Activated naive CD8-positive, alpha-beta T cell treated with anti-CD3 and anti-CD28 coated beads, Interleukin-2, amount 10 ng/mL, durations not matched to agents 7 days and 5 days (primary cell): ENCODE measurements at regions not wholly inside any gene's neighbourhood (a gene's known extent, or its start where the extent isn't known, plus 50 kb on each side); places are given as distances from the start of the nearest gene placed in this dataset.

ENCODE experiments used
- ATAC-seq: fragments of 150-1000 bp; cut with Tn5 transposase; one replicate; pipeline ENCODE4 v1.10.0; 2021; ENCODE audit warnings: low read depth, moderate library complexity
- POLR2A ChIA-PET: fragments of 350-600 bp; sonication (Branson Sonifier 250); formaldehyde crosslinking; loops from one replicate; lab custom pipeline; 2021; ENCODE audit warnings: antibody characterized with exemption; lab: Charles Lee
- DNase-seq: peaks from one replicate; pipeline ENCODE4 v3.0.0; 2021
- H3K27ac Mint-ChIP-seq: one replicate; pipeline ENCODE4 v1.8.0; 2022; ENCODE audit warnings: mild to moderate bottlenecking, mixed read lengths
- H3K27me3 Mint-ChIP-seq: one replicate; pipeline ENCODE4 v1.8.0; 2022; ENCODE audit warnings: mild to moderate bottlenecking, moderate library complexity, mixed read lengths
- H3K36me3 Mint-ChIP-seq: one replicate; pipeline ENCODE4 v1.8.0; 2021; ENCODE audit warnings: mild to moderate bottlenecking, mixed read lengths
- H3K4me1 Mint-ChIP-seq: one replicate; pipeline ENCODE4 v1.8.0; 2021; ENCODE audit warnings: mixed read lengths
- H3K4me3 Mint-ChIP-seq: one replicate; pipeline ENCODE4 v1.8.0; 2022; ENCODE audit warnings: mild to moderate bottlenecking, moderate library complexity, mixed read lengths
- H3K9me3 Mint-ChIP-seq: one replicate; pipeline ENCODE4 v1.8.0; 2021; ENCODE audit warnings: mixed read lengths

DNA sequence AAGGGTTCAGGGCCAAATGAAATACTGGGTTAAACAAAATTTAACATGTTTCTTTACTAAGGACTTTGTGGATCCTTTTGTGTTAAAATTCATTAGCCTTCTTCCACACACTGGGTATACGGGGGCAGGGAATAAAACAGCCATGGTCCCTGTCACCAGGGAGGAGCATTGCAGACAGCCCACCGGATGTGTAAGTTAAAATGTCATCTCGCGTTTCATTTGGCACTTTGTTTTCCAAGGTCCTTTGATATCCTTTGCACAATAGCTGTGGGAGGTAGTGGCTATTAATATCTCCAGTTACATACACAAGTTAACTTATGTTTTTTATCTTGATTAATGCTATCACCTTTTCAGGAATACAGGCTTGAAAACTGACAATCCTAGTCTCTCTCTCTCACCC, 172.7 kb downstream of the BARHL2 start:
- no peaks in the 10 kb centered on the region for H3K9me3 Mint-ChIP-seq
- POLR2A ChIA-PET: no interaction called here
- DNase-seq (no peak), ATAC-seq (no peak)
- H3K27me3 Mint-ChIP-seq: no peaks in the 10 kb centered on the region
- no peaks in the 10 kb centered on the region for H3K4me1 Mint-ChIP-seq
- H3K36me3 Mint-ChIP-seq: no peaks in the 10 kb centered on the region
- H3K4me3 Mint-ChIP-seq: no peak overlapping the region
- no peak overlapping the region for H3K27ac Mint-ChIP-seq

DNA sequence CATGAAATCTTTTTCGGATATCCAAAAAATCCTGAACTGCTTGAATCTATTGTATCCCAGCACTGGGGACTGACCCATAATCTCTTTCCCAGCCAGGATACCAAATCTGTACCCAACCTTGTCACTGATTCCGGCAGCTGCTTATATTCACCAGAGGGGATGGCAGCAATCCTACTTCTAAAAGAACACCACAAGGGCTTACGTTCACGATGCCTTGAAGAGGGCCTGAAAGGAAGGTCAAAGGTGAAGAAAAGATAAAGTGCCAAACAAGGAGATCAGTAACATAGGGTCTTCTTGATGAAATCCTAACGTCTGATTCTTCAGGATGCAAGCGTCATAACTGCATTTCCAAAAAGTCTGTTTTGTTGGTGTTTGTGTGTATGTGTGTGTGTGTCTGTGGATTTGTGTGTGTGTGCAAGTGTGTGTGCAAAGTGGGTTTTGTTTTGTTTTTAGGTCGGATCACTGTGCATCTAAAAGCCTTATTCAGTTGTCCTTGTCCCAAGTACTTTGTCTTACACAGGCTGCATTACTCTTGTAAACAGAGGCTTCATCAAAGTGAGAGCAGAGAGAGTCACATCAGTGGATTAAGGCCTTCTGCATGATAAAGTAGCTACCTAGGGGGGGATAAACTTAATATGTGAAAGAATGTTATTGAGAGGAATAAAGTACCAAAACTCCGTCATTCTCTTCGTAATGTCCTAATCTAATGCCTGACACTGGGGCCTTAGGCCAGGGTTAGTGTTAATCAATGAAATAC, 179.3 kb downstream of the BARHL2 start:
- Mint-ChIP-seq H3K9me3 (no peaks in the 10 kb centered on the region), H3K27me3 (peaks cover 7% of the 10 kb centered on the region), H3K4me1 (no peaks in the 10 kb centered on the region), H3K27ac (no peak overlapping the region), H3K4me3 (no peak overlapping the region), H3K36me3 (no peaks in the 10 kb centered on the region)
- POLR2A ChIA-PET: no interaction called here
- DNase-seq (no peak), ATAC-seq (no peak)

DNA sequence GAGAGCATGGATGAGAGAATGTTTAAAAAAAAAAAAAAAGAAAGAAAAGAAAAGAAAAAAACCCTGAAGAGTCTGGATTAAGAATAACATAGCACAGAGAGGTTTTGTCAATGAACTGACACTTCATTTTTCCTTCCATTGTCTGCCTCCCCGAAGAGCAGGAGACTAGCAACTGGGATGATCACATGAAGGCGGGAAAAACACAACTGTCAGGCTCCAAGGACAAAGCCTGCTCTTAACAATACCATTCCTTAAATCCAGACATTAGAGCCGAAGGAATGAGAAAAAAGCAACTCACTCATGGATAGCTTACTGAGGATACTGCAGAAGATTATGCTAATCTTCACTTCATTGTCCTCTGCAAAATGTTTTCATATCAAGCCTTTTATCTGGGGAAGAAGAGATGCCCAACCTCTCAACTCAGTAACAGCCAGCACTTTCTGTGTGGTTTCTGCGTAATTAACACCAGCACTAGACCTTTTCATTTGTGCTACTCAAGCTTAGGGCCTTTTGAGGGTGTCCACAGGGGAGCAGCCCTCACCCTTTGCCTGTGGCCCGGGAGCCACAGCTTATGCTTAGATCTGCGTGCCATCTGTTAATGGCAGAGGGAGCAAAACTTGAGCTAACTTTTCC, 182.3 kb downstream of the BARHL2 start:
- H3K36me3 Mint-ChIP-seq: no peaks in the 10 kb centered on the region
- H3K4me1 Mint-ChIP-seq: no peaks in the 10 kb centered on the region
- H3K27ac Mint-ChIP-seq: no peak overlapping the region
- H3K27me3 Mint-ChIP-seq: peaks cover 7% of the 10 kb centered on the region
- H3K9me3 Mint-ChIP-seq: no peaks in the 10 kb centered on the region
- POLR2A ChIA-PET: no interaction called here
- no peak overlapping the region for H3K4me3 Mint-ChIP-seq
- no peak for ATAC-seq
- DNase-seq: no peak

DNA sequence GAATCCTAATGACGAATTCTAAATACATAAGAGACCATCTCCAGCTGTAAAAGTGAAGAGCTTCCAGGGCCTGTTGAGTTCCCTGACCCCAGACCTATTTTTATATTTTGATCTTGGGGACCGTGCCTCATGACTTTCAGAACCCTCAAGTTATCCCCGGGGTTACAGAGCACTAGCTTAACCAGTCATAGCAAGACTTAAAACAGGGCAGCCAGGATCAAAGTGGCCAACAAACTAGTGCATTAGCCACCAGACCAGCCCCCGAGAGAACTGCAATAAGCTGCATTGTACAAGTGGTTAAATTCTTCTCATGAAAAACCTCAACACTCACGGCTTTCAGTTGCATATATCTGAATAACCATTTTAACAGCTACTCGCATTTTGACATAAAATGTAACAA, 183.0 kb downstream of the BARHL2 start:
- DNase-seq (no peak), ATAC-seq (no peak)
- Mint-ChIP-seq H3K4me3 (no peak overlapping the region), H3K4me1 (no peaks in the 10 kb centered on the region), H3K36me3 (no peaks in the 10 kb centered on the region), H3K27me3 (peaks cover 7% of the 10 kb centered on the region), H3K9me3 (no peaks in the 10 kb centered on the region), H3K27ac (no peak overlapping the region)
- POLR2A ChIA-PET: no interaction called here

DNA sequence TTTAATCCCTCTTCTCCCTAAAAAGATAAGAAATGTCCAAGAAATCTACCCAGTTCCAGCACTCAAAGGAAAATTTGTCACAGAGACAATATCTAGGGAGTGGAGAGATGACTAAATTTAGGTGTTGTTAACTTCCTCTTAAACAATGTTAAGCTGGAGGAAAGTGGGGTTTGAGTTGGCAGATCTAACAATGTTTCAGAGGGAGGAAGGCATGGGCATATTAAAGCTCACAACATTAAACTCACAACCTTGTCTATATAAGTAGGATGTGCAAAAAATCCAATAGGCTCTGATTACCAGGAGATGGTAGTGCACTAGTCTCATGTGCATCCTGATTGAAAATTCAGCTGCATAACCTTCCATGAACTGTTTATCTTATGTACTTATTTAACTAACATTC, 190.1 kb downstream of the BARHL2 start:
- POLR2A ChIA-PET: no interaction called here
- H3K4me1 Mint-ChIP-seq: no peaks in the 10 kb centered on the region
- H3K36me3 Mint-ChIP-seq: no peaks in the 10 kb centered on the region
- H3K4me3 Mint-ChIP-seq: no peak overlapping the region
- ATAC-seq: no peak
- DNase-seq: no peak
- no peak overlapping the region for H3K27ac Mint-ChIP-seq
- H3K9me3 Mint-ChIP-seq: no peaks in the 10 kb centered on the region
- peaks cover 4% of the 10 kb centered on the region for H3K27me3 Mint-ChIP-seq

DNA sequence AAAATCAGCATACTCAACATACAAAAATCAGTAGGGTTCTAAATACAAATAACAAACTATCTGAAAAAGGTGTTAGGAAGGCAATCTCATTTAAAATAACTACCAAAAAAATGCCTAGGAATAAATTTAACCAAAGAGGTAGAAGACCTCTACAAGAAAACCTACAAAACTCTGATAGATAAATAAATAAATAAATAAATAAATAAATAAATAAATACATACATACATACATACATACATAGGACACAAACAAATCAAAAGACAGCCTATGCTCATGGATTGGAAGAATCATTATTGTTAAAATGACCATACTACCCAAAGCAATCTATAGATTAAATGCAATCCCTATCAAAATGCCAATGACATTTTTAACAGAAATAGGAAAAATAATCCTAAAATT, 194.7 kb downstream of the BARHL2 start:
- no peaks in the 10 kb centered on the region for H3K4me1 Mint-ChIP-seq
- no peak for DNase-seq
- POLR2A ChIA-PET: no interaction called here

DNA sequence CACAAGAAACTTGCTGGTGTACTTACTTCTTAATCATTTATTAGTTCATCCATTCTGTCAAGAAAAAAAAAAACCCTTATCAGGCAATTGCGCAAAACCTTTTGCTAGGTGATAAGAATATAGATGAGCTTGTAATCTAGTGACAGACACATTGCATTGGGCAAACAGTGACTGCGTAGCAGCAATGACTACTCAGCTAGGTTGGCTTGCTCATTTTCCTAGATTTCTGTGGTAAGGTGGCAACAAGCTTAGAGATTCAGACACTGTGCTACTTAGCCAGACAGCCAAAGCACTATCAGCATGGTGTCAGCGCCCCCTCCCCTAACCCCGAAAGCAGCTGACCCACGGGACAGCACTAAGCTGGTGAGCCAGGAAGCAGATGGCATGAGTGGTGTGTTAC, 203.1 kb downstream of the BARHL2 start:
- Mint-ChIP-seq H3K4me3 (no peak overlapping the region), H3K27ac (no peak overlapping the region), H3K4me1 (no peaks in the 10 kb centered on the region), H3K36me3 (no peaks in the 10 kb centered on the region), H3K9me3 (no peaks in the 10 kb centered on the region), H3K27me3 (no peaks in the 10 kb centered on the region)
- ATAC-seq (no peak), DNase-seq (no peak)
- POLR2A ChIA-PET: interaction anchor here (0.7 kb wide), 1 partner anchor 67 kb away, joined by 3 read pairs; no protein-coding TSS in a partner anchor

More for the DNA sequence above, 194.7 kb downstream of the BARHL2 start:
- ATAC-seq: no peak
- Mint-ChIP-seq H3K27me3 (peaks cover 4% of the 10 kb centered on the region), H3K36me3 (no peaks in the 10 kb centered on the region), H3K27ac (no peak overlapping the region), H3K9me3 (no peaks in the 10 kb centered on the region), H3K4me3 (no peak overlapping the region)

DNA sequence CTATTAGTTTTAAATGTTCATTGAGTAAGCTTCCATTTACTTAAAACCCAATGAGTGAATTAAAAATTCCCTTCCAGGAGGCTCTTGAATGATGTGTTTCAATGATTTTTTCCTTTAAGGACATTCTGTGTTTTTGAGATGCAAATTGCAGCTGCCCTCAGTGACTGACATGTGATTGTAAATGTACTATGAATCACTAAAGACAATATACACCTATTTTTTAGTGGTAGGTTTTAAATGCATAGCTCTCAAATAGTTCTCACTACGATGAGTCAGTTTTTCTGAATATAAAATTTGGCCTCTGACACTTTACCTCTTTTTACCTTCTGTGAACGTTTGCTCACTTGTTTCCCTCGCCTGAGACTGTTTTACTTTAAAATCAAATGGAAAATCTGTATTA, 204.7 kb downstream of the BARHL2 start:
- ATAC-seq (no peak), DNase-seq (no peak)
- H3K4me3 Mint-ChIP-seq: no peak overlapping the region
- H3K27ac Mint-ChIP-seq: no peak overlapping the region
- H3K4me1 Mint-ChIP-seq: no peaks in the 10 kb centered on the region
- no peaks in the 10 kb centered on the region for H3K27me3 Mint-ChIP-seq
- H3K36me3 Mint-ChIP-seq: no peaks in the 10 kb centered on the region
- POLR2A ChIA-PET: no interaction called here
- H3K9me3 Mint-ChIP-seq: no peaks in the 10 kb centered on the region

DNA sequence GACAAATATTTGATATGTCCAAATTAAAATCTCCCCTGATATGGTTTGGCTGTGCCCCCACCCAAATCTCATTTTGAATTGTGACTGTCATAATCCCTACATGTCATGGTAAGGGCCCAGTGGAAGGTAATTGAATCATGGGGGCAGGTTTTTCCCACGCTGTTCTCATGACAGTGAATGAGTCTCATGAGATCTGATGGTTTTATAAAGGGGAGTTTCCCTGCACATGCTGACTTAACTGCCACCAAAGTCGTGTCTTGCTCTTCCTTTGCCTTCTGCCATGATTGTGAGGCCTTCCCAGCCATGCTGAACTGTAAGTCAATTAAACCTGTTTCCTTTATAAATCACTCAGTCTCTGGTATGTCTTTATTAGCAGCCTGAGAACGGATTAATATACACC, 207.0 kb downstream of the BARHL2 start:
- H3K36me3 Mint-ChIP-seq: no peaks in the 10 kb centered on the region
- no peaks in the 10 kb centered on the region for H3K9me3 Mint-ChIP-seq
- H3K4me3 Mint-ChIP-seq: no peak overlapping the region
- H3K4me1 Mint-ChIP-seq: no peaks in the 10 kb centered on the region
- no peak overlapping the region for H3K27ac Mint-ChIP-seq
- POLR2A ChIA-PET: no interaction called here
- no peak for DNase-seq
- no peaks in the 10 kb centered on the region for H3K27me3 Mint-ChIP-seq
- no peak for ATAC-seq

DNA sequence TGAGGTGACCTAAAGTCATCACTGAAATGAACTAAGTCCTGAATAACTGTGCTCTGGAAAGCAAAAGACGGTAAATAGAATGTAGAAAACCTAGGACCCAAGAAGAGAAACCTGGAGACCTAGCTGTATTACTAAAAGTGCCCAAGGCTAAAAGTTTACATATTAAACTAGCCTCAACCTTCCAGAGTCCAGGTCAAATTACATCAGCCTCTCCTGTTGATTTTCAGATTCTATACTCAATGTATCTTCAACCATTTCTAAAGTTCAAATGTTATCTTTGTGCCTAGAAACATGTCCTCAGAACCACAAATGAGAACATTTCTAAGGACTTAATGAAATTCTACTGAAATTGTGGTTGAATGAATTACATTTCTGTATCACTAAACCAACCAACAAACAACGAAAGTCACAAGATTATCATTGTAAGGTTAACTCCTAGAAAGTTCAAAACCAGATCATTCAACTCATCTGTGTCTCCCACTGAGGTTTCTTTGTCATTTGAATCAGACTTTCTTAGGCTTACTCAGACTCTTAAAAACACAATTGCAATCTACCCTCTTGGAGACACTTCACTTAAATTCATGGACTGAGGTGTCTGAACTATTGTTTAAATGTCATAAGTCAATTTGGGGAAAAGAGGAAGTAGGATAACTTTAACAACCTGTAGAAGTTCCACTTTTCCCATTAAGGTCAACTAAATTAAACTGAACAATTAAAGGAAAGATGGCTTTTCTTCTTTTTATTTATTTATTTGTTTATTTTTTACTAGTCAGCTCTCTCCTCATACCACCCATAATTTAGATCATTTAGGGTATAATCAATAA, 207.7 kb downstream of the BARHL2 start:
- Mint-ChIP-seq H3K27me3 (no peaks in the 10 kb centered on the region), H3K36me3 (no peaks in the 10 kb centered on the region), H3K27ac (no peak overlapping the region), H3K9me3 (no peaks in the 10 kb centered on the region), H3K4me3 (no peak overlapping the region), H3K4me1 (no peaks in the 10 kb centered on the region)
- POLR2A ChIA-PET: no interaction called here
- ATAC-seq (no peak), DNase-seq (no peak)

DNA sequence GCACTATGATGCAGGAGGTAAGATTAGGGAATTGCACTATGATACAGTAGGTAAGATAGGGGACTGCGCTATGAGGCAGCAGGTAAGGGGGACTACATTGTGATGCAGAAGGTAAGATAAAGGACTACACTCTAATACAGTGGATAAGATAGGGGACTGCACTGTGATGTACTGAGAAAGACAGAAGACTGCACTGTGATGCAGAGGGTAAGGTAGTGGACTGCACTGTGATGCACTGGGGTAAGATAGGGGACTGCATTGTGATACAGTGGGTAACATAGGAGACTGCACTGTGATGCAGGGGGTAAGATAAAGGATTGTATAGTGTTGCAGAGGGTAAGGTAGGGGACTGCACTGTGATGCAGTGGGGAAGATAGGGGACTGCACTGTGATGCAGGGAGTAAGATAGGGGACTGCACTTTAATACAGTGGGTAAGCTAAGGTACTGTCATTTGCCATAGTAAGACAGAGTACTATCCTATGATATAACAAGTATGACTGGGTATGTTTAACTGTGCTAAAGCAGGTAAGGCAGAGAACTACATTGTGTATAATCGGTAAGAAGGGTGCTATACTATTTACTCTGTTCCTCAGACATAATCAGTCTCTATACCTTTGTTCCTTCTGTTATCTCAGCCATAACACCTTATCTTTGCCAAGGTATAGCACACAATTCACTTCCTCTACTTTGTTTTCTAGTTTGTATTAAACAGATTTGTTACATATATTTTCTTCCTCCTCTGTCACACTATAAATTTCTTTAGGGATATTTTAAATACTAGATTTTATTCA, 208.5 kb downstream of the BARHL2 start:
- DNase-seq: no peak
- POLR2A ChIA-PET: no interaction called here
- Mint-ChIP-seq H3K4me3 (no peak overlapping the region), H3K4me1 (no peaks in the 10 kb centered on the region), H3K27ac (no peak overlapping the region), H3K27me3 (no peaks in the 10 kb centered on the region), H3K9me3 (no peaks in the 10 kb centered on the region), H3K36me3 (no peaks in the 10 kb centered on the region)
- no peak for ATAC-seq

DNA sequence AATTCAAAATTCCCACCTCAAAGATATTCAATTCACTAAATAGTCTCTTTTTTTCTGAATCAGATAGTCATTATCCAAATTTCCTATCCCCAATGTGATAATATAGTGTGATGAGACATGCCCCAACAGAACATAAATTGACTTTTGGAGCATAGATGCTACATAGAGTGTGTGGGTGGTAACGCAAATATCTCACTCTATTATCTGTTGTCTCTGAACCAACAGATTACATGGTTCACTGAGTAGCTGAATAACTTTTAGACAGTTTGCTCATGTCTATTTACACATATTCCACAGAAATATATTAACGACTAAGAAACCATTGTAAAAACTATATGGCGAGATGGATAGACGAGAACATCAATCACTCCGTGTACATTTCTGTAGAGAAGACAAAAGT, 209.9 kb downstream of the BARHL2 start:
- POLR2A ChIA-PET: no interaction called here
- DNase-seq (no peak), ATAC-seq (no peak)
- Mint-ChIP-seq H3K4me3 (no peak overlapping the region), H3K9me3 (no peaks in the 10 kb centered on the region), H3K27ac (no peak overlapping the region), H3K36me3 (no peaks in the 10 kb centered on the region), H3K4me1 (no peaks in the 10 kb centered on the region), H3K27me3 (no peaks in the 10 kb centered on the region)

DNA sequence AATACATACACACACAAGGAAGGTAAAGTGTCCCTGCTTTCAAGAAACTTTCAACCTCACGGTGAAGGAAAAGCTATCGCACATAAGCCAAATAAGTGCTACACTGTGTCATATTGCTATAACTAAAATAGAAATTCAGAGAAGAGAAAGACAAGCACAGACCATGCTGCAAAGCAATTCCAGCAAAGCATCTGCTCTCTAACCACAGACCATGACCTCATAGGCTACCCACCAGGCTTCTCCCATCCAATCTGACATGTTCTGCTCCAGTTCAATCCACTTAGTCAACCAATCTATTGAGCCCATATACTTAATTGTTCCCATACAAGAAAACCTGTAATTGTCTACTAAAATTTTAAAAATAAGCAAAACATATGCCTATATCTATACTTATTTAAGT, 211.3 kb downstream of the BARHL2 start:
- DNase-seq: no peak
- no peaks in the 10 kb centered on the region for H3K27me3 Mint-ChIP-seq
- H3K4me3 Mint-ChIP-seq: no peak overlapping the region
- H3K4me1 Mint-ChIP-seq: no peaks in the 10 kb centered on the region
- H3K36me3 Mint-ChIP-seq: no peaks in the 10 kb centered on the region
- ATAC-seq: no peak
- H3K9me3 Mint-ChIP-seq: no peaks in the 10 kb centered on the region
- H3K27ac Mint-ChIP-seq: no peak overlapping the region
- POLR2A ChIA-PET: no interaction called here
